AG09319 (cell line): ENCODE measurements at regions not wholly inside any gene's neighbourhood (a gene's known extent, or its start where the extent isn't known, plus 50 kb on each side); places are given as distances from the start of the nearest gene placed in this dataset.

Experiments
- DNase-seq: peaks from one replicate; pipeline ENCODE4 v3.0.0-alpha.2; 2010; ENCODE audit warnings: low read depth; ENCODE audit errors: extremely low read depth
- CTCF ChIP-seq: IDR thresholded peaks from 2 replicates; pipeline ENCODE4 v1.5.1; 2011; ENCODE audit warnings: low read depth, mild to moderate bottlenecking, inconsistent platforms, low read length, moderate library complexity

- no peak for DNase-seq
- no peak for TF ChIP-seq CTCF
These were observed 117.7 kb upstream of the RAB6C start for GRCh38 chr2:129861666-129862288.

- no peak for DNase-seq
- no peak for TF ChIP-seq CTCF
These were observed 116.8 kb upstream of the RAB6C start for GRCh38 chr2:129862668-129863067.

DNA sequence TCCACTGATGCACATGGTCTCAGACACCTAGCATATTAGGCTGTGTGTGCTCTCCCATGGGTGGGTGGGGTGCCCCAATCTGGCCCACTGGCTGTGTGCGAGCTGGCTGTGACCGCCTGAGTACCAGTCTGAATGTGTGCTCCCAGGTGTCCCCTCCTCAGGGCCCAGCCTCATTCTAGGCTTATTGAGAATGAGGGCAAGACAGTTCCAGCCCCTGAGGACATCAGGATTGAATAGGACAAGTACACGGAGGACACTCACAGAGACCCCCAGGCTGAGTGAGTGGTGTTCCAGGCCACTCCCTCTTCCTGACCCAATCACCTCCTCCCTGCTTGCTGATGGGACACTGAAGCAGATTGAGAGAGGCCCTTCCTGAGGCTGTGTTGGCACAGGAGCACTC is 116.1 kb upstream of the RAB6C start:
- TF ChIP-seq CTCF: no peak
- no peak for DNase-seq

GRCh38 chr2:129864719-129865118 is 114.7 kb upstream of the RAB6C start:
- no peak for DNase-seq
- no peak for TF ChIP-seq CTCF

GRCh38 chr2:129865976-129866375 is 113.5 kb upstream of the RAB6C start:
- DNase-seq: no peak
- no peak for TF ChIP-seq CTCF

DNA sequence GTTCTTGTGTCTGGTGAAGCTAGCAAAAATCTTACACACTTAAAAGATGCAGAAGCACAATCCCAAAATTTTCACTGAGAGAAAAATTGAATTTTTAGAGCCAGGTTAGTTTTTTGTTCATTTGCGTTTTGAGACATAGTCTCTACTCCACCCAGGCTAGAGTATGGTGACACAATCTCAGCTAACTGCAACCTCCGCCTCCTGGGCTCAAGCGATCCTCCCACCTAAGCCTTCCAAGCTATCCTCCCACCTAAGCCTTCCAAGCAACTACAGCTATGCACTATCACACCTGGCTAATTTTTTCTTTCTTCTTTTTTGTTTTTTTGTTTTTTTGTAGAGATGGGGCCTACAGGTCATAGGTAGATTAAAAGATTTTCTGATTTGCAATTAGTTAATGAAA is 113.1 kb upstream of the RAB6C start:
- no peak for TF ChIP-seq CTCF
- no peak for DNase-seq

GRCh38 chr2:129868151-129868550 is 111.3 kb upstream of the RAB6C start:
- TF ChIP-seq CTCF: no peak
- DNase-seq: no peak
